Prostate gland (tissue), 2 donors: ENCODE measurements at regions not wholly inside any gene's neighbourhood (a gene's known extent, or its start where the extent isn't known, plus 50 kb on each side); places are given as distances from the start of the nearest gene placed in this dataset.

Experiments used
- DNase-seq: peaks from one replicate; pipeline ENCODE4 v3.0.0-alpha.2; 2019; ENCODE audit warnings: low spot score
- H3K27ac ChIP-seq, 2 donors: fragments of 200-600 bp; sonication (generic); 2 replicates each; pipeline ENCODE4 v1.5.1; 2017 to 2019
- H3K27me3 ChIP-seq: fragments of 200-600 bp; sonication (generic); replicated peaks from 2 replicates; pipeline ENCODE4 v1.5.1; 2019; ENCODE audit not compliant: insufficient read depth
- H3K36me3 ChIP-seq, 2 donors: fragments of 200-600 bp; sonication (generic); 1 replicate in 1 of 2; 2 replicates in 1 of 2; pipeline versions ENCODE4 v1.5.1 to v1.8.1; 2017 to 2019
- H3K4me1 ChIP-seq: fragments of 200-600 bp; sonication (generic); replicated peaks from 2 replicates; pipeline ENCODE4 v1.5.1; 2019
- H3K4me3 ChIP-seq, 2 donors: fragments of 200-600 bp; sonication (generic); 2 replicates each; pipeline ENCODE4 v1.5.1; 2017 to 2019
- H3K9me3 ChIP-seq: fragments of 200-600 bp; sonication (generic); 2 replicates; pipeline ENCODE4 v1.5.1; 2017
- CTCF ChIP-seq, 4 experiments: fragments of 200-600 bp in 2 of 4; fragments of 450-650 bp in 2 of 4; sonication (generic) in 2 of 4; IDR thresholded peaks; 1 replicate in 3 of 4; 2 replicates in 1 of 4; pipeline ENCODE4 v1.5.1; 2016 to 2019; ENCODE audit warnings: antibody characterized with exemption in 4 of 4, mild to moderate bottlenecking in 2 of 4, moderate library complexity in 2 of 4
- POLR2A ChIP-seq: fragments of 450-650 bp; IDR thresholded peaks from one replicate; pipeline ENCODE4 v1.6.1; 2016; ENCODE audit warnings: antibody characterized with exemption, mild to moderate bottlenecking
- POLR2AphosphoS5 ChIP-seq: sonication (generic); formaldehyde crosslinking; IDR thresholded peaks from one replicate; pipeline ENCODE4 v1.6.1; 2017; ENCODE audit warnings: antibody characterized with exemption
- WGBS: methylation state at CpG from one replicate; pipeline ENCODE4 v1.1.5; 2018; 5-methylcytosine and 5-hydroxymethylcytosine counted together
- intact Hi-C: fragments of 100-400 bp; cut with DNase I; formaldehyde crosslinking; loops from one replicate; pipeline ENCODE4 v1.14.2; 2022

GRCh38 chr2:9741110-9741509 is 102.2 kb upstream of the TAF1B start:
- Histone ChIP-seq H3K4me3 (no peak overlapping the region), H3K9me3 (no peaks in the 10 kb centered on the region), H3K27ac (no peak overlapping the region), H3K4me1 (no peaks in the 10 kb centered on the region), H3K36me3 (no peaks in the 10 kb centered on the region), H3K27me3 (no peaks in the 10 kb centered on the region)
- WGBS = 81% methylated on average over 6 of the region's 6 CpGs
- intact Hi-C loops = no loop called here
- no peak for DNase-seq
- no peak for TF ChIP-seq CTCF (IDR thresholded peaks at IDR 0.05)
- no peak for TF ChIP-seq POLR2A
- TF ChIP-seq POLR2AphosphoS5 = no peak

DNA sequence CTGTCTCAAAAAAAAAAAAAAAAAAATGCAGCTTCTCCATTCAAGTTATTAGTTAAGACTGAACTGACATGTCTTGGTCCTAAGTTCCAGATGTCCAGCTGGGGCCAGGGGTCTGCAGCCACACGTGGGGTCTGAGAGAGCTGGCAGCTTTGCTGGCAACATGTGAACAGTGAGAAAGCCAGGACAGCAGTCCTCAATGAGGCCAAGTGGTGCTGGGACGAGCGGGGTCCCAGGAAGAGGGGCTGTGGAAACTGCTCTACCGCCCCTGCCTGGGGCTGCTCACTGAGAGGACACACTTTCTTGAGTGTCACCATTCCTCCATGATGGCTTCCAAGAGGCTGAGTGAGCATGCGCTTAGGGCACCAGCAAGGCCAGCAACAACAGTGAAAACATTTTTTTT is 100.7 kb upstream of the TAF1B start:
- H3K9me3 ChIP-seq = no peaks in the 10 kb centered on the region
- no peak overlapping the region for H3K27ac ChIP-seq
- no peak overlapping the region for H3K4me3 ChIP-seq
- no peaks in the 10 kb centered on the region for H3K36me3 ChIP-seq
- 81% methylated on average over 5 of the region's 5 CpGs for WGBS
- H3K4me1 ChIP-seq = no peaks in the 10 kb centered on the region
- intact Hi-C loops = no loop called here
- TF ChIP-seq CTCF (IDR thresholded peaks at IDR 0.05) = no peak
- TF ChIP-seq POLR2A = no peak
- TF ChIP-seq POLR2AphosphoS5 = no peak
- no peaks in the 10 kb centered on the region for H3K27me3 ChIP-seq
- no peak for DNase-seq

DNA sequence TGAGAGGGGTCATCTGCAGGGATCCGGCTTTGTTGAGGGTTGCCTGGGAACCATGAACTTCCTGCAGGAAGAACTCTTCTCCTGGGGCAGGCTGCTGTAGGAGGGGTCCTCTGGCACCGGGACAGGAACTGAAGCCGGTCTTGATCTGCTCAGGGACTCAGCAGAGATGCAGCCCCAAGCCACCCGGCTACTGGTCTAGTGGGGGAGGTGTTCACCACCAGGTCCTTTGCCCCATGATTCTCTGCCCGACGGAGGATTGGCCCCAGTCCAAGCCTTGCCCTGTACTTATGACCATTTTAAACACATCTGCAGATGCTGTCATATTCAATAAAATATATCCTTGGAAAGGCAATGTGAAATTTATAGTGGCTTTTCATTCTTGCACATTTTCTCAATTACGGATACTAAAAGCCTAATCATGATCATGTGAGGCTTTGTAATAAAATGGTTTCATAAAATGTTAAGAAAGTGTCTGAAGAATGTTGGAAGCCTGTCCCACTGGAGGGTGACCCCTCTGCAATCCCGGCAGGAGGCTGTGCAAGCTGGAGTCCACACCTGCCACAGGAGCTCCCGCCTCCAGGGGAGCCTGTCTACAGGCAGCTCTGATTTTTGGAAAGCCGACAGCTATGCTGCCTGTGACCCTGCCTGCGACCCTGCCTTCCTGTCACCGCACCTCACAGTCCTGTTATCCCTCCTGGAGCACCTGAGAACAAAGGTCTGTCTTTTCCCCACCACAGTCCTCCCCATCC is 98.8 kb upstream of the TAF1B start:
- DNase-seq = no peak
- Histone ChIP-seq H3K27me3 (no peaks in the 10 kb centered on the region), H3K36me3 (no peaks in the 10 kb centered on the region), H3K9me3 (no peaks in the 10 kb centered on the region), H3K4me1 (no peaks in the 10 kb centered on the region), H3K4me3 (no peak overlapping the region), H3K27ac (no peak overlapping the region)
- intact Hi-C loops = no loop called here
- WGBS = 66% methylated on average over 12 of the region's 12 CpGs
- TF ChIP-seq CTCF (IDR thresholded peaks at IDR 0.05) (no peak), POLR2AphosphoS5 (no peak), POLR2A (no peak)

DNA sequence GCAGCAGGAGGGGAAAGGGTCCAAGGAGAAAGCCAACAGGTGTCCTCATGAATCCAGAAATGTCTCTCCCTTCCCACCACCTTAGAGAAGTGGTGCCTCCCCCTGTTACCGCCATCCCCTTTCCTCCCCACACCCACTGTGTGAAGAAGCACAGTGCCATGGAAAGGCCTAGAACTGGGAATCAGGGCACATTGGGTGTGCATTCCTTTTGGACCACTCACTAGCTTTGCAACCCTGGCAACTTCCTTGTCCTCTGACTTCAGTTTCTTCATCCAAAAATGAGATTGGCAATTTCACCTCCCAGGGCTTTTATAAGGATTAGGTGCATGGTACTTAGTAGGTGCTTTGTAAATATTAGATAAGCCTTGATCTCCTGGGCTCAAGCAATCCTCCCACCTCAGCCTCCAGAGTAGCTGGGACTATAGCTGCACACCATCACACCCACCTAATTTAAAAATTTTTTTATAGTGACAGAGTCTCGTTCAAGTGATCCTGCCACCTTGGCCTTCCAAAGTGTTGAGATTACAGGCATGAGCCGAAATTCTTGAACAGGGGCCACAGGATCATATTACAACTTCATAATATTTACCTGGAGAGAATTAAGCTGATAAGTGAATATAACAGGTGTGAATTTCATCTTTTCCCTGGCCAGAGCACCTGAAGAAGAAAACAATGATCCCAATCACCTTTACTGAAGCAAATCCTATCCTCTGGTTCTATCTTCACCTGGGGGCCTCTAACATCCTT is 97.9 kb upstream of the TAF1B start:
- no peak for DNase-seq
- H3K27me3 ChIP-seq = no peaks in the 10 kb centered on the region
- H3K9me3 ChIP-seq = no peaks in the 10 kb centered on the region
- no peak overlapping the region for H3K4me3 ChIP-seq
- H3K36me3 ChIP-seq = no peaks in the 10 kb centered on the region
- no peak overlapping the region for H3K27ac ChIP-seq
- WGBS = 44% methylated on average over 3 of the region's 3 CpGs
- TF ChIP-seq CTCF (IDR thresholded peaks at IDR 0.05) (no peak), POLR2A (no peak), POLR2AphosphoS5 (no peak)
- intact Hi-C loops = no loop called here
- H3K4me1 ChIP-seq = no peaks in the 10 kb centered on the region

- Histone ChIP-seq H3K4me3 (no peak overlapping the region), H3K27ac (no peak overlapping the region), H3K36me3 (no peaks in the 10 kb centered on the region), H3K4me1 (no peaks in the 10 kb centered on the region), H3K27me3 (no peaks in the 10 kb centered on the region), H3K9me3 (no peaks in the 10 kb centered on the region)
- no peak for TF ChIP-seq POLR2A
- no peak for TF ChIP-seq POLR2AphosphoS5
- TF ChIP-seq CTCF (IDR thresholded peaks at IDR 0.05) = no peak
- DNase-seq = no peak
- WGBS = 84% methylated on average over 4 of the region's 4 CpGs
- intact Hi-C loops = no loop called here
These were observed 95.9 kb upstream of the TAF1B start for GRCh38 chr2:9747396-9747795.
